ENCODE measurements at regions not wholly inside any gene's neighbourhood (a gene's known extent, or its start where the extent isn't known, plus 50 kb on each side); places are given as distances from the start of the nearest gene placed in this dataset.

GRCh38 chr6:4647414-4648365 lies 128.5 kb upstream of the CDYL start (continued):
- TF ChIP-seq MTA3 (IDR thresholded peaks at IDR 0.05; ENCODE audit: borderline replicate concordance) (no peak), PHF20 (IDR thresholded peaks at IDR 0.05; ENCODE audit: partially characterized antibody) (peak; percentile 40), TRIM24 (IDR thresholded peaks at IDR 0.05) (peak; percentile 29 to 68; a peak in 3 of 4 replicates), GTF2E2 (tag; IDR thresholded peaks at IDR 0.05) (peak; percentile 34; the same call in 1 of the 2 replicates), CHAMP1 (IDR thresholded peaks at IDR 0.05) (peak; percentile 47; the same call in 1 of the 2 replicates), C11orf30 (IDR thresholded peaks at IDR 0.05; ENCODE audit: low read depth) (no peak), SMAD4 (CRISPR knock-in tag; conservative IDR thresholded peaks at IDR 0.05) (peak; percentile 90), NEUROD1 (IDR thresholded peaks at IDR 0.05; ENCODE audit: borderline replicate concordance, low read depth, low read length, partially characterized antibody) (peak; percentile 99), SMARCE1 (IDR thresholded peaks at IDR 0.05) (0 out of 2 replicates have a peak, but pooled peaks have one; percentile 29), STAT5B (CRISPR knock-in tag; IDR thresholded peaks at IDR 0.05) (no peak), MLX (CRISPR knock-in tag; conservative IDR thresholded peaks at IDR 0.05) (no peak), HDAC8 (tag; IDR thresholded peaks at IDR 0.05) (no peak), HEY1 (CRISPR knock-in tag; IDR thresholded peaks at IDR 0.05; ENCODE audit: borderline replicate concordance) (no peak), TGIF2 (CRISPR knock-in tag; IDR thresholded peaks at IDR 0.05) (0 out of 2 replicates have a peak, but pooled peaks have one; percentile 59), DDX20 (tag; IDR thresholded peaks at IDR 0.05; ENCODE audit: low read depth) (no peak)
- TF ChIP-seq, protein P1, sequence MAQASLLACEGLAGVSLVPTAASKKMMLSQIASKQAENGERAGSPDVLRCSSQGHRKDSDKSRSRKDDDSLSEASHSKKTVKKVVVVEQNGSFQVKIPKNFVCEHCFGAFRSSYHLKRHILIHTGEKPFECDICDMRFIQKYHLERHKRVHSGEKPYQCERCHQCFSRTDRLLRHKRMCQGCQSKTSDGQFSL (CRISPR knock-in tag; IDR thresholded peaks at IDR 0.05) = peak; percentile 65; the same call in 1 of the 2 replicates
- TF ChIP-seq, protein P1 (tag; IDR thresholded peaks at IDR 0.05) = no peak
- TF ChIP-seq, protein P2, sequence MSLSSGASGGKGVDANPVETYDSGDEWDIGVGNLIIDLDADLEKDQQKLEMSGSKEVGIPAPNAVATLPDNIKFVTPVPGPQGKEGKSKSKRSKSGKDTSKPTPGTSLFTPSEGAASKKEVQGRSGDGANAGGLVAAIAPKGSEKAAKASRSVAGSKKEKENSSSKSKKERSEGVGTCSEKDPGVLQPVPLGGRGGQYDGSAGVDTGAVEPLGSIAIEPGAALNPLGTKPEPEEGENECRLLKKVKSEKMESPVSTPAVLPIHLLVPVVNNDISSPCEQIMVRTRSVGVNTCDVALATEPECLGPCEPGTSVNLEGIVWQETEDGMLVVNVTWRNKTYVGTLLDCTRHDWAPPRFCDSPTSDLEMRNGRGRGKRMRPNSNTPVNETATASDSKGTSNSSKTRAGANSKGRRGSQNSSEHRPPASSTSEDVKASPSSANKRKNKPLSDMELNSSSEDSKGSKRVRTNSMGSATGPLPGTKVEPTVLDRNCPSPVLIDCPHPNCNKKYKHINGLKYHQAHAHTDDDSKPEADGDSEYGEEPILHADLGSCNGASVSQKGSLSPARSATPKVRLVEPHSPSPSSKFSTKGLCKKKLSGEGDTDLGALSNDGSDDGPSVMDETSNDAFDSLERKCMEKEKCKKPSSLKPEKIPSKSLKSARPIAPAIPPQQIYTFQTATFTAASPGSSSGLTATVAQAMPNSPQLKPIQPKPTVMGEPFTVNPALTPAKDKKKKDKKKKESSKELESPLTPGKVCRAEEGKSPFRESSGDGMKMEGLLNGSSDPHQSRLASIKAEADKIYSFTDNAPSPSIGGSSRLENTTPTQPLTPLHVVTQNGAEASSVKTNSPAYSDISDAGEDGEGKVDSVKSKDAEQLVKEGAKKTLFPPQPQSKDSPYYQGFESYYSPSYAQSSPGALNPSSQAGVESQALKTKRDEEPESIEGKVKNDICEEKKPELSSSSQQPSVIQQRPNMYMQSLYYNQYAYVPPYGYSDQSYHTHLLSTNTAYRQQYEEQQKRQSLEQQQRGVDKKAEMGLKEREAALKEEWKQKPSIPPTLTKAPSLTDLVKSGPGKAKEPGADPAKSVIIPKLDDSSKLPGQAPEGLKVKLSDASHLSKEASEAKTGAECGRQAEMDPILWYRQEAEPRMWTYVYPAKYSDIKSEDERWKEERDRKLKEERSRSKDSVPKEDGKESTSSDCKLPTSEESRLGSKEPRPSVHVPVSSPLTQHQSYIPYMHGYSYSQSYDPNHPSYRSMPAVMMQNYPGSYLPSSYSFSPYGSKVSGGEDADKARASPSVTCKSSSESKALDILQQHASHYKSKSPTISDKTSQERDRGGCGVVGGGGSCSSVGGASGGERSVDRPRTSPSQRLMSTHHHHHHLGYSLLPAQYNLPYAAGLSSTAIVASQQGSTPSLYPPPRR (CRISPR knock-in tag; IDR thresholded peaks at IDR 0.05; ENCODE audit: borderline replicate concordance) = no peak

All from K562 (cell line).